ENCODE measurements at regions not wholly inside any gene's neighbourhood (a gene's known extent, or its start where the extent isn't known, plus 50 kb on each side); places are given as distances from the start of the nearest gene placed in this dataset.

DNA sequence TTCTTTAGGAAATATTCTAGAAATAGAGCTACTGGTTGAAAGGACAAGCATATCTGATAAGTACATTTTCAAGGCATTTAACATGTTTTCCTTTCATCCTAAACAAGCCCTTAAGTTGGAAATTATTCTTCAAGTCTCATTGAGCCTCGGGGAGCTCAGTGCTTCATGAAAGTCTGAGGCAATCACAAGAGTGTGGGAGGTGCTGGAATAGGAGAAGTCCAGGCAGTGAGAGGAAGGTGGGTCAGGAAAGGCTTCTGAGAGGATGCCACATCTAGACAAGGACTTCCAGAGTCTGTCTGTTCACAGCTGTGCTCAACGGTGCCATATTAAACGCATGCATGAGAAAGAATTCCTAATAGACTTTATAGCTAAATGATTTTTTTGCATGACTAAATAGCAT is 69.8 kb downstream of the CD83 start:
- H3K4me3 ChIP-seq (replicated peaks in 1 of 2; ENCODE audit: low read depth in 2 of 2, low read length in 2 of 2): no peak overlapping the region
- DNase-seq (ENCODE audit: low read depth in 2 of 2): no peak
- TF ChIP-seq, protein P1, sequence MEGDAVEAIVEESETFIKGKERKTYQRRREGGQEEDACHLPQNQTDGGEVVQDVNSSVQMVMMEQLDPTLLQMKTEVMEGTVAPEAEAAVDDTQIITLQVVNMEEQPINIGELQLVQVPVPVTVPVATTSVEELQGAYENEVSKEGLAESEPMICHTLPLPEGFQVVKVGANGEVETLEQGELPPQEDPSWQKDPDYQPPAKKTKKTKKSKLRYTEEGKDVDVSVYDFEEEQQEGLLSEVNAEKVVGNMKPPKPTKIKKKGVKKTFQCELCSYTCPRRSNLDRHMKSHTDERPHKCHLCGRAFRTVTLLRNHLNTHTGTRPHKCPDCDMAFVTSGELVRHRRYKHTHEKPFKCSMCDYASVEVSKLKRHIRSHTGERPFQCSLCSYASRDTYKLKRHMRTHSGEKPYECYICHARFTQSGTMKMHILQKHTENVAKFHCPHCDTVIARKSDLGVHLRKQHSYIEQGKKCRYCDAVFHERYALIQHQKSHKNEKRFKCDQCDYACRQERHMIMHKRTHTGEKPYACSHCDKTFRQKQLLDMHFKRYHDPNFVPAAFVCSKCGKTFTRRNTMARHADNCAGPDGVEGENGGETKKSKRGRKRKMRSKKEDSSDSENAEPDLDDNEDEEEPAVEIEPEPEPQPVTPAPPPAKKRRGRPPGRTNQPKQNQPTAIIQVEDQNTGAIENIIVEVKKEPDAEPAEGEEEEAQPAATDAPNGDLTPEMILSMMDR (IDR thresholded peaks at IDR 0.05; ENCODE audit: low read depth, low read length): no peak

DNA sequence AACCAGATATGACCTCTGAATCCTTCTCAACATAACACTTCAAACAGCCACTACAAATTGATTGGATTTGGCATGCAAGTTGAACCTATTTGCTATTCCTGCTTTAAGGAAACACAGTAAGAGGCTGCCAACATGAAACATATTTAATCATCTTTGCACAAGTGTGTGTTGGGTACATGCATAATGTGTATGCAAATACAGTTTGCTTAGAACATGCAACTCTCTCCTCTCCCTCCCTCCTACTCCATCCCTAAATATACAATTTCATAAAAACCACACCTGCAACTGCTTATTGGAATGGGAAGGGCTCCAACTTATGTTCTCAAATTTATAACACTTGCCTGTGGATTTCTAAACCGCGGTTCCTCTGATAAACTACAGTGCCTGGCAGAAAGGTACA is 71.5 kb downstream of the CD83 start:
- no peak overlapping the region for H3K4me3 ChIP-seq (replicated peaks in 1 of 2; ENCODE audit: low read depth in 2 of 2, low read length in 2 of 2)
- TF ChIP-seq, protein P1 (IDR thresholded peaks at IDR 0.05; ENCODE audit: low read depth, low read length): no peak
- no peak for DNase-seq (ENCODE audit: low read depth in 2 of 2)

DNA sequence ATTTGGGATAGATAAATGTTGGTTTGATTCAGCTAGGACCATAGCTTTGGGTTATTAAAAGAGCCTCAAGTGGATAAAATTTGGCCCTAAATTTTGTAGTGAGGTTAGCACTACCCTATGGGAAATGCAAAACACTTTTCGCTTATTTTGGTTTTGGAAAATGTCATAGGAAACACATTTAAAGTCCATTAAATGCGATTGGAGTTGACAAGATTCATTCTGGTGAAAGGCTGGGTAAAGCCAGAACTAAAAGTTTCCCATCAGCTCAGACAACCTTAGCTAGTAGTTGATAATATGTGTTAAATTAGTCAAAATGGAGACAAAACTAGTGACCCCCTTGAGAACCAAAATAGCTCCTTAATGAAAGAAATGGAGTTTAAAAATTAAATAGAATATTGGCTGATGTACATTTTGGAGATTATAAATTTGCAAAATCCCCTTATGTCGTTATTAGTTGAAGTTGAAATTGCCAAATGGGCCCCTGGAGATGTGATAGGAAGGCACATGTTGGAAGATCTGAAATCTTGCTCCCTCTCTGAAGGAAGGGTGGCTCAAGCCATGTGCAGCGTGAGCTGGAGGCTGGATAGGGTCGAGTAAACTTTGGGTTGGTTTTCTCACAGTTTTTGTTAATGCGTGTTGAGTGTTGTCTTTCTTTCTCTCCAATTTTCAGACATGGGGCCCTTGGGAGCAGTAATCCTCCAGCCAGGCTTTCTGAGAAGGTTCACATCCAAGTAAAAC is 72.8 kb downstream of the CD83 start:
- no peak overlapping the region for H3K4me3 ChIP-seq (replicated peaks in 1 of 2; ENCODE audit: low read depth in 2 of 2, low read length in 2 of 2)
- no peak for DNase-seq (ENCODE audit: low read depth in 2 of 2)
- TF ChIP-seq, protein P1 (IDR thresholded peaks at IDR 0.05; ENCODE audit: low read depth, low read length): no peak

DNA sequence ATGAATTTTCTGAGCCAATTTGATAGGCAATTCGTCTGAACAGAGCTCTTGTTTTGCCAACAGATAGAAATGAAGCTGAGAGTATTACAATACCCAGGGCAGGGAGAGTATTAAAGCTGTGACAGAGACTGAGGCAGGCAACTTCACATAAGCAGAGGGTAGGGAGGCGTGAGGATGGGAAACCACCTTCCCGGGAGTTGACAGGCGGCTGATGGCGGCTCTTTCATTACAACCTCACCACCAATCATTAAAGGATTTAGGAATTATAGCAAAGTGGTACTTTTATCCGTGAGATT is 73.3 kb downstream of the CD83 start:
- TF ChIP-seq, protein P1 (IDR thresholded peaks at IDR 0.05; ENCODE audit: low read depth, low read length): no peak
- H3K4me3 ChIP-seq (replicated peaks in 1 of 2; ENCODE audit: low read depth in 2 of 2, low read length in 2 of 2): no peak overlapping the region
- DNase-seq (ENCODE audit: low read depth in 2 of 2): no peak

- DNase-seq (ENCODE audit: low read depth in 2 of 2): no peak
- TF ChIP-seq, protein P1 (IDR thresholded peaks at IDR 0.05; ENCODE audit: low read depth, low read length): no peak
Observed at GRCh38 chr6:14191761-14192160, 74.2 kb downstream of the CD83 start.

GRCh38 chr6:14192216-14192788 is 74.7 kb downstream of the CD83 start:
- DNase-seq (ENCODE audit: low read depth in 2 of 2): peak; percentile 10 to 20
- H3K4me3 ChIP-seq (replicated peaks in 1 of 2; ENCODE audit: low read depth in 2 of 2, low read length in 2 of 2): no peak overlapping the region
- TF ChIP-seq, protein P1 (IDR thresholded peaks at IDR 0.05; ENCODE audit: low read depth, low read length): peak; percentile 26

More at GRCh38 chr6:14191761-14192160, 74.2 kb downstream of the CD83 start:
- no peak overlapping the region for H3K4me3 ChIP-seq (replicated peaks in 1 of 2; ENCODE audit: low read depth in 2 of 2, low read length in 2 of 2)
